GM19372 (cell line): ENCODE measurements at regions not wholly inside any gene's neighbourhood (a gene's known extent, or its start where the extent isn't known, plus 50 kb on each side); places are given as distances from the start of the nearest gene placed in this dataset.
"Not testable (repeated sequence)": the region's sequence is repeated elsewhere in the genome, so short reads cannot be mapped to it uniquely, and the experiment has no call there.

ENCODE experiments used
- ATAC-seq: cut with Tn5 transposase; IDR thresholded peaks from one replicate; pipeline ENCODE4 v1.9.1; 2021; ENCODE audit warnings: mild to moderate bottlenecking, low read depth, moderate library complexity; ENCODE audit not compliant: unreplicated experiment

DNA sequence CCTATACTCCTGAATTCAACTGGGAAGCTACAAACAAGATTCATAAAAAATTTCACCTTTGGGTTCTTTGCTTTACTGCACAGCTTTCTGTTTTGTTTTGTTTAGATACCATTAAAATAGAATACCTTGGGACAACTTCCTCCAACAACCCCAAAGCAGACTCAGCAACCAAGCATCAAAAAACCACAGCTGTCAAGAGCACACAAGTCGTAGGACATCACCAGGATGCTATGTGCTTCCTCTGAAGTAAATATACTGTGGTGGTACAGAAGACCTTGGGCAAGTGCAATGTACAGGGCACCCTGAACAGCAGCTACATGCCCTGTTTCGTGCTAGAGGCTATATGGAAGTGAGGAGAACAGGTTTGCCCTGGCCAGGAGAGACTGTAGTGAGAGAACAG, 359.3 kb downstream of the BCL11B start:
- ATAC-seq, result no peak

DNA sequence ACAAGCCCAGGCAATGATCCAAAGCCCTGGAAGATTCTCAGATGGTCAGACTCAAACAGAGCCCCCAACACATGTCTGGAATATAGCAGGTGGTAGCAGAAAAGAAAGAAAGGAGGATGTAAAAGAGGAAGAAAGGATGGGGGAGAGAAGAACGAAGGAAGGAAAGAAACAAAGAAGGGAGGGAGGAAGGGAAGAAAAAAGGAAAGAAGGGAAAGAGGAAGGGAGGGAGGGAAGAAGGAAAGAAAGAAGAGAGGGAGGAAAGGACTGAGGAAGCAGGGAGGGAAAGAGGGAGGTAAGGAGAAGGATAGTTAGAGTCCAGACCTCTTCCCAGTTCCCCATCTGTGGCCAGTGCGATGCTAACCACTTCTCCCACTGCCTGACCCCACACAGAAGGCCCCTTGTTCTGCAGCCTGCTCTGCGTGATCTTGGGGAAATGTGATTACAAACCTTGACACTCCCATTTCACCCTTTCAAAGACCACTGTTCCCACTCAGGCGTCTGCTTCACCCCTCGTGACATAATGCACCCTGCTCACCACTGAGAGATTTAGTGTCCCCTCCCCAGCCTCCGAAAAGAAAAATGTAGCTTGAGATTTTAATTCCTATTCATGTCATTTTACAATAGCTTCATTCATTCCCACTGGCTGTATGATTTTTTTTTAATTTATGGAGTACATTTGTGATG, 357.9 kb downstream of the BCL11B start:
- ATAC-seq, result no peak

GRCh38 chr14:98914942-98915341, 357.1 kb downstream of the BCL11B start:
- no peak for ATAC-seq

DNA sequence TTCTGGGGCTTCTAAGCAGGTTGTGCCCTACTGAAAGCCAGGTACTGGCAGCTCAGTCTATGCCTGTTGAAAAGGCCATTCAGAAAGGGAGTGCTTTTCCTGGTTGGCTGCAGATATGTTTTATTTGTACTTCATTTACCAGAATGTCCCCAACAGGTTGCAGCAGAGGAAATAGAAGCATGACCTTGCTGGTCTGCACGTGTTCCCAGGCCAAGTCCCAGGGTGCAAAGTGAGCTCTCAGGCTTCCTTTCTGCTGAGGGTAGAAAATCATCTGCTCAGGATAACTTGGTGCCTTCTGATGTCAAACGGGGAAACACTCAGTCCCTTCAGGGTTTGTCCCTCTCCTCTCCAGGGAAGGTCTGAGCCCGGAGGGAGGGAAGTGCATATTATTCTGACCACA, 356.4 kb downstream of the BCL11B start:
- ATAC-seq, result no peak

- no peak for ATAC-seq
Observed at GRCh38 chr14:98916036-98916435, 356.0 kb downstream of the BCL11B start.

GRCh38 chr14:98916476-98916875, 355.5 kb downstream of the BCL11B start:
- no peak for ATAC-seq

DNA sequence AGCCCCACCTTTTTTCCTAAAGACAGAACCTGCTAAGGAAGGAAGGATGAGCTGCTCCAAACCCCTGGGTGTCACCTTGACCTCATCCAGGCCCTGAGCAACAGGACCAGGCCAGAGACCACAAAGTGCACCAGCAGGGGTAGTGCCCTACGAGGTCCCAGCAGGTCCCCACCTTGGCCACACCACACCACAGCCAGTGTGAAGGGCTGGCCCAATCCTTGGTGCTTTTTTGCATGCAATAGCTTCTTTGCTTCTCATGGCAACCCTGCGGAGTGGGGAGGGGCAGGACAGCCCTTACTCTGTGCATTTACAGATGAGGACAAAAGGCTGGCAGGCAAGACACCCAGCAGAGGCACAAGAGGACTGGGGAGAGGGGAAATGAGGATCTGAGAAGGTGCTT, 352.6 kb downstream of the BCL11B start:
- ATAC-seq, result no peak

DNA sequence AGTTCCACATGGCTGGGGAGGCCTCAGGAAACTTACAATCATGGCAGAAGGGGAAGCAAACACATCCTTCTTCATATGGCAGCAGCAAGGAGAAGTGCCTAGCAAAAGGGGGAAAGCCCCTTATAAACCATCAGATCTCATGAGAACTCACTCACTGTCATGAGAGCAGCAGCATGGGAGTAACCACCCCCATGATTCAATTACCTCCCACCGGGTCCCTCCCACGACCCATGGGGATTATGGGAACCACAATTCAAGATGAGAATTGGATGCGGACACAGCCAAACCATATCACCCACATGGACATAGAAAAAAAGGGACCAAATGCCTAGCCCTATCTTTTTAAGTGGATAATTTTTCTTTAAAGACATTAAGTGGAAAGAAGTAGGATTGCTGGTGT, 350.7 kb downstream of the BCL11B start:
- not testable (repeated sequence) for ATAC-seq

DNA sequence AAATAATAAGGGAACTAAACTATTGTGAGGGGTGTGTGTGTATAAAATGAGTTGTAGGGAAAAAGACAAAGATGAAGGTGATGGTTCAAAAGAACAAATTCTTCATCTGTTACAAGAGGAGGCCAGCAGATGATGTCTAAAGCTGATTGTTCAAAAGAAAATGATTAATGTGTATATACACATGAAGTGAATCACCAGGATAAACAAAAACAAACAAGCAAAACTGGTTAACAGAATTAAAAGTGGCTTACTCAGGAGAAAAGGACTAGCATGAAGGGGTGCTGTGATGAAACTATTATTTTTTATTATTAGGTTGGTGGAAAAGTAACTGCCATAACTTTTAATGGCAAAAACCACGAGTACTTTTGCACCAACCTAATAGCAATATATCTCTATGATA, 348.4 kb downstream of the BCL11B start:
- ATAC-seq, result no peak

GRCh38 chr14:98924046-98924445, 348.0 kb downstream of the BCL11B start:
- no peak for ATAC-seq

DNA sequence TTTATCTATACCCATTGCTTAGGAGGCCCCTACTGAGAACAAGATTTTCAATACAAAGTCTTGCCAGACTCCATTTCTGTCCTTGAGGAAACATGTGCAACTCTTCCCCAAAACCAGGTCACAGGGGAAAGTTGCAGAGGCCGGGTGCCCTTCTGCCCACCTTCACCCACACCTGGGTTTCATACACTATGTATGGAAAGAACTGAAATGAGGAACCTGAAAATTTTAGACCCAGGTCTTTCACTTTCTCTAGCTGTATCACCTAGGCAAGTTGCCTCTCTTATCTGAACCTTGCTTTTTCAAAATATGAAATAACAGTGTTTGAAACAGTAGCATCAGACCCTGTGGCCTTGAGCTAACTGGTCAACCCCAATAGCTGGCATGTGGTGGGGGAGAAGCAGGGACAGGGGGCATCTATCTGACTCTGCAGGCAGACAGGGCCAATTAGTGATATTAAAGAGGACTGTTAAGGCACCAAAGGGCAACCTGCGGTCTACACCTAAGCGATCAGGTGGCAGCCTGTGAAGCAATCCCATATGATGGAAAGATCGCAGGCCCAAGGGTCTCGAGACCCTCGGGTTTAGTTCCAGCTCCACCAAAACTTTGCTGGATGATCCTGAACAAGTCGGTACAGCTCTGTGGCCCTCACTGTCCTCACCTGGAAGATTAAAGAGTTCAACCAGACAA, 346.5 kb downstream of the BCL11B start:
- ATAC-seq, result no peak

GRCh38 chr14:98926146-98926545, 345.9 kb downstream of the BCL11B start:
- ATAC-seq, result no peak

- ATAC-seq, result no peak
Observed at GRCh38 chr14:98926801-98927200, 345.2 kb downstream of the BCL11B start.

DNA sequence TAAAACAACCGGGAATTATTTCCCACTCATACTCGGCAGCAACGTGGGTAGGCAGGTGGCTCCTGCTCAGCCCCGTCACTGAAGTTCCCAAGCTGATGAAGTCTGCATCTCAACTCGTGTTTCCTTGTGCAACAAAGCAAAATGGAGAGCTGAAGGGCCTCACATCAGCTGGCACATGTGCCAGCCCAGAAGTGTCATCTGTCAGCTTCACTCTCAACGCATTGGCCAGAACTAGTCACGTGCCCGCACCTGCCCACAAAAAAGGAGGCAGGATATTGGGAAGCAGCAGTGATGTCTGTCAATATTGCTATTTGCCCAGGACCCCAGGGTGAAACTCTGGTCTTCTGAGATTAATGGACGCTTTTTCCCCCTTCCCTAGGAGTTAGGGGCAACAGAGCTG, 344.0 kb downstream of the BCL11B start:
- no peak for ATAC-seq

GRCh38 chr14:98928418-98928817, 343.6 kb downstream of the BCL11B start:
- no peak for ATAC-seq

- no peak for ATAC-seq
Observed at GRCh38 chr14:98931126-98931525, 340.9 kb downstream of the BCL11B start.

DNA sequence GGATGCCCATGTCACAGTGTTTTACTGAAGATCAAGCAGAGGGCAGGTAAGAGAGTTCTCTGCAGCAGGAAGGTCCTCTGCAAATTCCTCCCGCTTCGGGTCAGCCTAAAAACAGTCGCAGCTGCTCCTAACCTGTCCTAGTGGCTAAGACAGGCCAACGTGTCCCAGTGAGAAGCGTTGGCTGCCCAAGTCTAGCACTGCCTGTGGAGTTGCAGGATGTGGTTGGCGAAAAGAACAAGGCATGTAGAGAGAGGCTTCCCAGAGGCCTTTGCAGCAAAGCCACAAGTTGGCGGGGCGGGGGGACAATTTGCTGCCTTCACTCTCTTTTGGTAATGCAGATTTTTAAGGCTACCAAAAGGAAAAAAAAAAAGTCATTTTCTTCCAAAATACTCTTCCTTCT, 340.1 kb downstream of the BCL11B start:
- no peak for ATAC-seq

GRCh38 chr14:98932431-98933325, 339.3 kb downstream of the BCL11B start:
- no peak for ATAC-seq

DNA sequence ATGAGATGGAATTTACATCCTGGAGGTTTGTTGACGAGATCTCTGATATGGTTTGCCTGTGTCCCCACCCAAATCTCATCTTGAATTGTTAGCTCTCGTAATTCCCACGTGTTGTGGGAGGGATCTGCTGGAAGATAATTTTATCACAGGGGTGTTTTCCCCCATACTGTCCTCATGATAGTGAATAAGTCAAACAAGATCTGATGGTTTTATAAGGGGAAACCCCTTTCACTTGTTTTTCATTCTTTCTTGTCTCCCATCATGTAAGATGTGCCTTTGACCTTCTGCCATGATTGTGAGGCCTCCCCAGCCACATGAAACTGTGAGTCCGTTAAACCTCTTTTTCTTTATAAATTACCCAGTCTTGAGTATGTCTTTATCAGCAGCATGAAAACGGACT, 337.4 kb downstream of the BCL11B start:
- not testable (repeated sequence) for ATAC-seq

DNA sequence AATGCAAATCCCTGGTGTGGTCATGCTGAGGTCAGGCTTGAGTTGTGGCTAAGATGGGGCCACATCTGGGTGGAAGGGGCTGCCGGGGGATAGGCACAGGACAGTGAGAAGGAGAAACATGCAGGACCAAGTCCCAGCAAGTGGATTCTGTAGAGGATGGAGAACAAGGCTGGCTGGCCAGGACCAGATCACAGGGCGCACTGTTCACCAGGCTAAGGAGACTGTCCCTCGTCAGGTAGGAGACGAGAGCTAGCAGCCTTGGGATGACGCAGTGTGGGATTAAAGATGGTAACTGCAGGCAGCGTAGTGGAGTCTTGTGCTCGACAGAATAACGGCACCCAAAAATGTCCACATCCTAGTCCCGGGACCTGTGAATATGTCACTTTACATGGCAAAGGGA, 336.1 kb downstream of the BCL11B start:
- no peak for ATAC-seq

DNA sequence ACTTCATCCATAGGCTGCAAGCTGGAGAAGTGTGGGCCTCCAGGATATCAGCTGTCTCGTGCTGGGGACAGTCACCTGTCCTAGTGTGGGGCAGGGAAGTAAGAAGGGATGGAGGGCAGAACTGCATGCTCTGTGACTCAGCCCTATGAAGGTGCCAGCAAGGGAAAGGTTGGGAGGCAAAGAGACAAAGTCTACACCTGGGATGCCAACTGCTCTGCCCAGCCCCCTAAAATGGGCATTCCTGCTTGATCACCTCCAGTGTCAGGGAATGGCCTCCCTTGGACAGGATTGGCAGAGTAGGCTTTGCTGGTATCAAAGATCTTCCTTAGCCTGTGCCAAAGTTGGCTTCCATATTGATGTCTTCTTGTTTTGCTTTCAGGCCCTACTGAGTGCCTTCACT, 335.0 kb downstream of the BCL11B start:
- ATAC-seq, result no peak
